ENCODE measurements at regions not wholly inside any gene's neighbourhood (a gene's known extent, or its start where the extent isn't known, plus 50 kb on each side); places are given as distances from the start of the nearest gene placed in this dataset.

DNA sequence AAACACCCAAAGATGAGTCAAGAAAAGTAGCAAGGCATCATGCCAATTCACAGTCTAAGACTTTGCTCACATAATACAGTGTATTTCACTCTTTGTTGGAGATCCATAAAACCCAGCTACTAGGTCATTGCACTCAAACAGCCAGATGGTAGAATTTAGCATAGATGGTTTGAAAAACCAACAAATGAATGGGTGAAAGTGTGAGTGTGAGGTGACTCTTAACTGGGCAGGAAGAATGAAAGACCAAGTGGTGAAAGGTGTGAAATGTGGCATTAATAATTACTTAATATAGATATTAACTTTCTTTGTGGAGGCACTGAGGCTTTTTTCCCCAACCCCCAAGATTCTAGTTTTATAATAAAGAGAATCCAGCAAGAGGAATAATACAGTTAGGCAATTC is 159.5 kb downstream of the SQOR start:
- no peak overlapping the region for H3K4me3 ChIP-seq (ENCODE audit: extremely low read depth in 1 of 4, insufficient read depth in 2 of 4, low read depth in 3 of 4, low read length in 4 of 4)
- H2BK15ac ChIP-seq (ENCODE audit: low read length) = no peak overlapping the region
- H3K56ac ChIP-seq (replicated peaks; ENCODE audit: insufficient read length, low read depth, low read length) = no peak overlapping the region
- no peak overlapping the region for H3K4me2 ChIP-seq (ENCODE audit: insufficient read depth in 1 of 2, low read depth in 2 of 2, low read length in 2 of 2)
- ChIA-PET CTCF (ENCODE audit: partially characterized antibody) (interaction anchor here (0.9 to 4.2 kb wide), 22 partner anchors 10 to 491 kb away, joined by 3 to 31 read pairs (median 4); no protein-coding TSS in a partner anchor), POLR2A (ENCODE audit: partially characterized antibody) (no interaction called here)
- H2AK5ac ChIP-seq (ENCODE audit: low read depth, low read length) = no peak overlapping the region
- H3K23ac ChIP-seq (ENCODE audit: insufficient read length) = no peak overlapping the region
- no peaks in the 10 kb centered on the region for H3K9me3 ChIP-seq (ENCODE audit: insufficient read depth in 2 of 2, low read depth in 1 of 2, low read length in 1 of 2)
- H3K23me2 ChIP-seq (ENCODE audit: low read depth, low read length) = no peaks in the 10 kb centered on the region
- no peak overlapping the region for H4K91ac ChIP-seq (replicated peaks; ENCODE audit: insufficient read length, low read length)
- H3K79me1 ChIP-seq (ENCODE audit: low read depth, low read length) = no peaks in the 10 kb centered on the region
- H3K79me2 ChIP-seq (ENCODE audit: control insufficient read depth in 1 of 2, insufficient read depth in 2 of 2, low read length in 2 of 2) = no peaks in the 10 kb centered on the region
- no peak overlapping the region for H3K18ac ChIP-seq (ENCODE audit: extremely low read depth, low read length)
- H2BK120ac ChIP-seq (replicated peaks; ENCODE audit: low read depth, low read length) = no peak overlapping the region
- no peak overlapping the region for H4K5ac ChIP-seq (ENCODE audit: insufficient read length, low read depth, low read length)
- H4K20me1 ChIP-seq (replicated peaks in 1 of 2; ENCODE audit: control insufficient read depth in 1 of 2, insufficient read depth in 2 of 2, low read length in 2 of 2) = no peaks in the 10 kb centered on the region
- no peak overlapping the region for H2BK5ac ChIP-seq (ENCODE audit: low read depth, low read length)
- H3K36me3 ChIP-seq (ENCODE audit: control insufficient read depth in 2 of 4, insufficient read depth in 4 of 4, low read length in 3 of 4) = no peaks in the 10 kb centered on the region
- H4K8ac ChIP-seq (ENCODE audit: extremely low read depth, insufficient read depth, low read length) = no peak overlapping the region
- H3K4me1 ChIP-seq (replicated peaks in 1 of 4; ENCODE audit: control insufficient read depth in 3 of 4, insufficient read depth in 4 of 4, low read length in 3 of 4) = no peaks in the 10 kb centered on the region
- no peak for FAIRE-seq
- no peak overlapping the region for H2AFZ ChIP-seq (ENCODE audit: low read length)
- H3K14ac ChIP-seq (ENCODE audit: insufficient read length) = no peak overlapping the region
- H3K27me3 ChIP-seq (replicated peaks in 1 of 4; ENCODE audit: control insufficient read depth in 3 of 4, extremely low read depth in 1 of 4, insufficient read depth in 3 of 4, low read length in 3 of 4) = no peaks in the 10 kb centered on the region
- no peak overlapping the region for H3K4ac ChIP-seq (replicated peaks; ENCODE audit: insufficient read length, low read depth, low read length)
- TF ChIP-seq BRCA1 (IDR thresholded peaks at IDR 0.05; ENCODE audit: low read depth, low read length) (no peak), KDM1A (IDR thresholded peaks at IDR 0.05; ENCODE audit: borderline replicate concordance, low read length) (no peak)
- no peak for DNase-seq (ENCODE audit: low read depth in 1 of 2, low spot score in 2 of 2)
- H3K27ac ChIP-seq (ENCODE audit: low read depth, low read length) = no peak overlapping the region
- H2BK12ac ChIP-seq (ENCODE audit: low read depth, low read length) = no peak overlapping the region
- no peak overlapping the region for H2BK20ac ChIP-seq (ENCODE audit: low read length)
- no peak overlapping the region for H3K9ac ChIP-seq (replicated peaks in 1 of 4; ENCODE audit: extremely low read depth in 1 of 4, low read depth in 3 of 4, low read length in 3 of 4)

Measured in H1 (cell line).